HL-60 (cell line): ENCODE measurements at regions not wholly inside any gene's neighbourhood (a gene's known extent, or its start where the extent isn't known, plus 50 kb on each side); places are given as distances from the start of the nearest gene placed in this dataset.
A peak's percentile ranks its signal among the peaks of the same experiment; 100 is the strongest.

ENCODE experiments used
- DNase-seq, 2 experiments: peaks; one replicate each; pipeline ENCODE4 v3.0.0-alpha.2; 2010 to 2020; ENCODE audit warnings: low read depth in 1 of 2, low spot score in 1 of 2
- H3K27ac ChIP-seq: fragments of 250-450 bp; sonication (Bioruptor Pico); replicated peaks from 2 replicates; pipeline ENCODE4 v1.5.1; 2020; ENCODE audit warnings: mild to moderate bottlenecking, moderate library complexity
- H3K27me3 ChIP-seq: fragments of 250-450 bp; sonication (Bioruptor Pico); 2 replicates; pipeline ENCODE4 v1.5.1; 2021; ENCODE audit warnings: mild to moderate bottlenecking, moderate library complexity; ENCODE audit not compliant: insufficient read depth, poor library complexity, severe bottlenecking
- H3K4me3 ChIP-seq: replicated peaks from 2 replicates; pipeline ENCODE4 v1.5.1; 2011; ENCODE audit warnings: mild to moderate bottlenecking, control low read depth, low read length; ENCODE audit not compliant: insufficient read depth
- CTCF ChIP-seq: IDR thresholded peaks from one replicate; pipeline ENCODE4 v1.5.1; 2011; ENCODE audit warnings: low read length, control low read depth, inconsistent platforms; ENCODE audit not compliant: insufficient read depth
- GABPA ChIP-seq: IDR thresholded peaks from 2 replicates; pipeline ENCODE4 v1.6.1; 2012; ENCODE audit warnings: low read depth
- POLR2AphosphoS5 ChIP-seq: IDR thresholded peaks from 2 replicates; pipeline ENCODE4 v1.6.1; 2012; ENCODE audit warnings: low read depth
- REST ChIP-seq: IDR thresholded peaks from 2 replicates; pipeline ENCODE4 v1.6.1; 2012; ENCODE audit warnings: low read depth; ENCODE audit not compliant: insufficient replicate concordance
- SPI1 ChIP-seq: IDR thresholded peaks from 2 replicates; pipeline ENCODE4 v1.6.1; 2012; ENCODE audit warnings: low read depth, mild to moderate bottlenecking, borderline replicate concordance

- DNase-seq, result no peak
- H3K27ac ChIP-seq, result no peak overlapping the region
- TF ChIP-seq SPI1 (no peak), REST (no peak), POLR2AphosphoS5 (no peak), GABPA (no peak), CTCF (no peak)
- no peaks in the 10 kb centered on the region for H3K27me3 ChIP-seq
- H3K4me3 ChIP-seq, result no peak overlapping the region
These were observed 450.2 kb upstream of the MBL2 start for GRCh38 chr10:53222806-53223205.

- TF ChIP-seq REST (no peak), SPI1 (no peak), CTCF (peak; percentile 6), GABPA (no peak)
- Histone ChIP-seq H3K27me3 (no peaks in the 10 kb centered on the region), H3K4me3 (no peak overlapping the region), H3K27ac (no peak overlapping the region)
- no peak for DNase-seq
These were observed 437.5 kb upstream of the MBL2 start for GRCh38 chr10:53209944-53210611.

- no peak for DNase-seq
- TF ChIP-seq SPI1 (no peak), CTCF (no peak), REST (no peak)
- no peak overlapping the region for H3K4me3 ChIP-seq
- H3K27ac ChIP-seq, result no peak overlapping the region
- H3K27me3 ChIP-seq, result no peaks in the 10 kb centered on the region
These were observed 411.1 kb upstream of the MBL2 start for GRCh38 chr10:53183733-53184132.
